H1 (cell line): ENCODE measurements at regions not wholly inside any gene's neighbourhood (a gene's known extent, or its start where the extent isn't known, plus 50 kb on each side); places are given as distances from the start of the nearest gene placed in this dataset.

Source experiments
- CTCF ChIA-PET: fragments of 300-600 bp; sonication (Branson Sonifier 250); formaldehyde crosslinking; loops from one replicate; lab custom pipeline; 2021; ENCODE audit not compliant: partially characterized antibody; lab: Charles Lee
- POLR2A ChIA-PET: fragments of 300-600 bp; sonication (Branson Sonifier 250); formaldehyde crosslinking; loops from one replicate; lab custom pipeline; 2021; ENCODE audit warnings: inconsistent platforms; ENCODE audit not compliant: partially characterized antibody; lab: Charles Lee
- DNase-seq, 2 experiments: peaks; one replicate each; pipeline versions ENCODE4 v3.0.0 to v3.0.0-alpha.2; 2010 to 2022; ENCODE audit warnings: low spot score in 2 of 2, low read depth in 1 of 2, mixed read lengths in 1 of 2
- FAIRE-seq: peaks from 2 replicates; lab custom pipeline; 2011; peaks lifted over from hg19 to GRCh38; lab: Jason Lieb, UNC
- H2AFZ ChIP-seq: 2 replicates; pipeline ENCODE4 v1.8.1; 2012; ENCODE audit warnings: low read length, inconsistent platforms
- H2AK5ac ChIP-seq: 2 replicates; pipeline ENCODE4 v1.6.1; 2013; ENCODE audit warnings: low read depth, low read length
- H2BK120ac ChIP-seq: replicated peaks from 2 replicates; pipeline ENCODE3; 2013; ENCODE audit warnings: low read depth, low read length, inconsistent platforms
- H2BK12ac ChIP-seq: 2 replicates; pipeline ENCODE4 v1.6.1; 2013; ENCODE audit warnings: low read depth, low read length
- H2BK15ac ChIP-seq: 2 replicates; pipeline ENCODE4 v1.6.1; 2013; ENCODE audit warnings: low read length
- H2BK20ac ChIP-seq: 2 replicates; pipeline ENCODE4 v1.6.1; 2013; ENCODE audit warnings: low read length
- H2BK5ac ChIP-seq: 2 replicates; pipeline ENCODE4 v1.6.1; 2013; ENCODE audit warnings: low read depth, low read length
- H3K14ac ChIP-seq: 2 replicates; pipeline ENCODE4 v1.6.1; 2013; ENCODE audit warnings: inconsistent platforms; ENCODE audit not compliant: insufficient read length
- H3K18ac ChIP-seq: 2 replicates; pipeline ENCODE4 v1.6.1; 2013; ENCODE audit warnings: low read length; ENCODE audit errors: extremely low read depth
- H3K23ac ChIP-seq: 2 replicates; pipeline ENCODE4 v1.6.1; 2013; ENCODE audit warnings: inconsistent platforms; ENCODE audit not compliant: insufficient read length
- H3K23me2 ChIP-seq: 2 replicates; pipeline ENCODE4 v1.6.1; 2013; ENCODE audit warnings: low read depth, low read length
- H3K27ac ChIP-seq: 2 replicates; pipeline ENCODE4 v1.6.1; 2011; ENCODE audit warnings: low read depth, low read length, inconsistent platforms
- H3K27me3 ChIP-seq, 4 experiments: replicated peaks in 1 of 4; 1 replicate in 1 of 4; 2 replicates in 3 of 4; pipeline versions ENCODE4 v1.6.1 to v1.8.1; 2011 to 2013; ENCODE audit warnings: low read length in 3 of 4, mild to moderate bottlenecking in 3 of 4, inconsistent platforms in 2 of 4, mixed read lengths in 2 of 4, moderate library complexity in 1 of 4; ENCODE audit not compliant: control insufficient read depth in 3 of 4, insufficient read depth in 3 of 4; ENCODE audit errors: extremely low read depth in 1 of 4
- H3K36me3 ChIP-seq, 4 experiments: 2 replicates each; pipeline versions ENCODE4 v1.6.1 to v1.8.1; 2011 to 2013; ENCODE audit warnings: mild to moderate bottlenecking in 4 of 4, low read length in 3 of 4, moderate library complexity in 2 of 4, control low read depth in 1 of 4, inconsistent platforms in 1 of 4; ENCODE audit not compliant: insufficient read depth in 4 of 4, control insufficient read depth in 2 of 4
- H3K4ac ChIP-seq: replicated peaks from 2 replicates; pipeline ENCODE3; 2013; ENCODE audit warnings: low read length, low read depth, mixed read lengths, inconsistent platforms; ENCODE audit not compliant: insufficient read length
- H3K4me1 ChIP-seq, 4 experiments: replicated peaks in 1 of 4; 1 replicate in 1 of 4; 2 replicates in 3 of 4; pipeline versions ENCODE4 v1.6.1 to v1.8.1; 2011 to 2013; ENCODE audit warnings: low read length in 3 of 4, inconsistent platforms in 2 of 4, mixed read lengths in 1 of 4; ENCODE audit not compliant: insufficient read depth in 4 of 4, control insufficient read depth in 3 of 4
- H3K4me2 ChIP-seq, 2 experiments: 2 replicates each; pipeline versions ENCODE4 v1.6.1 to v1.8.1; 2011 to 2013; ENCODE audit warnings: low read depth in 2 of 2, low read length in 2 of 2, control low read depth in 1 of 2, inconsistent platforms in 1 of 2, mild to moderate bottlenecking in 1 of 2; ENCODE audit not compliant: insufficient read depth in 1 of 2
- H3K4me3 ChIP-seq, 4 experiments: fragments of 200-600, 300-600 bp in 1 of 4; sonication (generic), shearing (Covaris generic), sonication (Bioruptor Twin) in 1 of 4; 2 replicates each; pipeline versions ENCODE4 v1.5.1 to v1.8.1; 2011 to 2016; ENCODE audit warnings: low read length in 4 of 4, low read depth in 3 of 4, control low read depth in 2 of 4, inconsistent platforms in 2 of 4, mild to moderate bottlenecking in 2 of 4, mixed read lengths in 1 of 4, moderate library complexity in 1 of 4; ENCODE audit not compliant: insufficient read depth in 2 of 4; ENCODE audit errors: extremely low read depth in 1 of 4
- H3K56ac ChIP-seq: replicated peaks from 2 replicates; pipeline ENCODE3; 2013; ENCODE audit warnings: low read depth, mild to moderate bottlenecking, mixed read lengths, low read length, inconsistent platforms; ENCODE audit not compliant: insufficient read length
- H3K79me1 ChIP-seq: 2 replicates; pipeline ENCODE4 v1.6.1; 2013; ENCODE audit warnings: low read depth, low read length, control low read depth
- H3K79me2 ChIP-seq, 2 experiments: 2 replicates each; pipeline versions ENCODE4 v1.6.1 to v1.8.1; 2012 to 2013; ENCODE audit warnings: low read length in 2 of 2, mild to moderate bottlenecking in 2 of 2, inconsistent platforms in 1 of 2; ENCODE audit not compliant: insufficient read depth in 2 of 2, control insufficient read depth in 1 of 2
- H3K9ac ChIP-seq, 4 experiments: replicated peaks in 1 of 4; 1 replicate in 1 of 4; 2 replicates in 3 of 4; pipeline versions ENCODE4 v1.6.1 to v1.8.1; 2011 to 2013; ENCODE audit warnings: low read depth in 3 of 4, low read length in 3 of 4, control low read depth in 2 of 4, mild to moderate bottlenecking in 2 of 4, moderate library complexity in 2 of 4, inconsistent platforms in 1 of 4; ENCODE audit errors: extremely low read depth in 1 of 4
- H3K9me3 ChIP-seq, 2 experiments: 2 replicates each; pipeline versions ENCODE4 v1.6.1 to v1.8.1; 2012 to 2013; ENCODE audit warnings: mild to moderate bottlenecking in 2 of 2, moderate library complexity in 2 of 2, control low read depth in 1 of 2, inconsistent platforms in 1 of 2, low read depth in 1 of 2, low read length in 1 of 2, mixed read lengths in 1 of 2; ENCODE audit not compliant: insufficient read depth in 2 of 2
- H4K20me1 ChIP-seq, 2 experiments: replicated peaks in 1 of 2; 2 replicates each; pipeline versions ENCODE3 to v1.8.1; 2011 to 2013; ENCODE audit warnings: inconsistent platforms in 2 of 2, low read length in 2 of 2, mild to moderate bottlenecking in 1 of 2; ENCODE audit not compliant: insufficient read depth in 2 of 2, control insufficient read depth in 1 of 2
- H4K5ac ChIP-seq: 2 replicates; pipeline ENCODE4 v1.6.1; 2013; ENCODE audit warnings: low read length, low read depth, mixed read lengths, inconsistent platforms; ENCODE audit not compliant: insufficient read length
- H4K8ac ChIP-seq: 2 replicates; pipeline ENCODE4 v1.8.0; 2013; ENCODE audit warnings: mild to moderate bottlenecking, moderate library complexity, low read length, inconsistent platforms; ENCODE audit not compliant: insufficient read depth; ENCODE audit errors: extremely low read depth
- H4K91ac ChIP-seq: replicated peaks from 2 replicates; pipeline ENCODE3; 2013; ENCODE audit warnings: low read length, mixed read lengths, inconsistent platforms; ENCODE audit not compliant: insufficient read length
- CBX8 ChIP-seq: fragments of 300-800, 300-1000 bp; sonication (generic); IDR thresholded peaks from 2 replicates; pipeline ENCODE4 v1.7.1; 2016; ENCODE audit warnings: low read depth, low read length, borderline replicate concordance
- EGR1 ChIP-seq: IDR thresholded peaks from 2 replicates; pipeline ENCODE4 v1.6.1; 2011; ENCODE audit warnings: low read depth, low read length, borderline replicate concordance
- NANOG ChIP-seq: IDR thresholded peaks from 2 replicates; pipeline ENCODE4 v1.6.1; 2011; ENCODE audit warnings: low read length, low read depth, mild to moderate bottlenecking, inconsistent platforms; ENCODE audit not compliant: insufficient read depth, poor library complexity, severe bottlenecking
- PHF8 ChIP-seq: fragments of 200-600 bp; sonication (generic); conservative IDR thresholded peaks from 2 replicates; pipeline ENCODE4 v1.7.1; 2012; ENCODE audit warnings: low read depth, mild to moderate bottlenecking, inconsistent platforms, low read length, moderate library complexity
- RNF2 ChIP-seq: fragments of 200-900, 300-1000 bp; sonication (generic); IDR thresholded peaks from 2 replicates; pipeline ENCODE4 v1.7.1; 2016; ENCODE audit warnings: borderline replicate concordance, low read depth, mild to moderate bottlenecking, antibody characterized with exemption, low read length; ENCODE audit not compliant: poor library complexity, severe bottlenecking; ENCODE audit errors: missing control alignments
- SP1 ChIP-seq: IDR thresholded peaks from 2 replicates; pipeline ENCODE4 v1.6.1; 2011; ENCODE audit warnings: low read depth, low read length
- SP2 ChIP-seq: IDR thresholded peaks from 2 replicates; pipeline ENCODE4 v1.6.1; 2012; ENCODE audit warnings: mild to moderate bottlenecking, low read length, inconsistent platforms
- SP4 ChIP-seq: IDR thresholded peaks from 2 replicates; pipeline ENCODE4 v1.6.1; 2012; ENCODE audit warnings: low read length, inconsistent platforms
- TBP ChIP-seq: IDR thresholded peaks from 2 replicates; pipeline ENCODE4 v1.6.1; 2011; ENCODE audit warnings: low read depth, low read length, improper control_type of control experiment
- TCF12 ChIP-seq: IDR thresholded peaks from 2 replicates; pipeline ENCODE4 v1.6.1; 2011; ENCODE audit warnings: low read depth, mild to moderate bottlenecking, low read length
- YY1 ChIP-seq: IDR thresholded peaks from 2 replicates; pipeline ENCODE4 v1.6.1; 2011; ENCODE audit warnings: low read depth, mild to moderate bottlenecking, low read length
- WGBS, 2 experiments: shearing (Covaris generic) in 1 of 2; methylation state at CpG; one replicate each; pipeline versions ENCODE4 v1.1.6 to v1.1.7; 2013 to 2015; ENCODE audit warnings: low lambda C conversion rate in 2 of 2, mixed read lengths in 2 of 2, inconsistent platforms in 1 of 2, low coverage in 1 of 2, missing lambda C conversion rate in 1 of 2; ENCODE audit not compliant: insufficient replicate concordance in 2 of 2, insufficient coverage in 1 of 2, insufficient read length in 1 of 2; ENCODE audit errors: extremely low coverage in 1 of 2, missing lambda C conversion rate in 1 of 2; 5-methylcytosine and 5-hydroxymethylcytosine counted together
- TF ChIP-seq, protein P1 (sequence below), 3 experiments: IDR thresholded peaks; 1 replicate in 2 of 3; 2 replicates in 1 of 3; pipeline versions ENCODE4 v1.5.1 to v1.6.1; 2011; ENCODE audit warnings: low read length in 3 of 3, mild to moderate bottlenecking in 3 of 3, inconsistent platforms in 2 of 3, low read depth in 1 of 3, moderate library complexity in 1 of 3; ENCODE audit not compliant: insufficient read depth in 1 of 3; ENCODE audit errors: control extremely low read depth in 1 of 3

DNA sequence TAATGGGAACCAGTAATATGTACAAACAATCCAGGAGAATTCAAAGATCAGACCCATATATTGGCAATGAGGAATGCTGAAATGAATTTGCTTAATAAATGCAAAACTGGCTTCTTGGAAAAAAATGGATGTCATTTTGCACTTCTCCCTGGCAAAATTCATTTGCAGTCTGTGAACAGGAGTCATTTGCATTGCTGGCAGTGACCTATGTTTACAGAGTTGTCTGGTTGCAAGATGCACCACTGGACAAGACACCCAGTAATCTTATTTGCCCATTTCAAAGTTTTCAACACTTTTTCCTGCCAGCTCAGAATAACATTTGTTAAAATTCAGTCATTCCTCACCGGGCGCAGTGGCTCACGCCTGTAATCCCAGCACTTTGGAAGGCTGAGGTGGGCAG is 123.5 kb upstream of the KCNAB1 start:
- no peak overlapping the region for H4K5ac ChIP-seq
- DNase-seq (no peak), FAIRE-seq (no peak)
- no peak overlapping the region for H3K4me3 ChIP-seq
- POLR2A ChIA-PET, result no interaction called here
- no peak overlapping the region for H3K23ac ChIP-seq
- WGBS, 2 experiments, result 93% methylated on average over 3 of the region's 3 CpGs; no CpG with 5 or more reads in 1 of the 2 experiments
- no peaks in the 10 kb centered on the region for H3K4me1 ChIP-seq
- H3K9ac ChIP-seq, result no peak overlapping the region
- no peak overlapping the region for H4K91ac ChIP-seq
- no peaks in the 10 kb centered on the region for H3K79me2 ChIP-seq
- H4K20me1 ChIP-seq, result no peaks in the 10 kb centered on the region
- no peak overlapping the region for H2BK120ac ChIP-seq
- no peaks in the 10 kb centered on the region for H3K23me2 ChIP-seq
- CTCF ChIA-PET, result interaction anchor here (1.0 kb wide), 1 partner anchor 152 kb away, joined by 3 read pairs; no protein-coding TSS in a partner anchor
- no peak overlapping the region for H2BK5ac ChIP-seq
- no peak overlapping the region for H2BK20ac ChIP-seq
- H3K14ac ChIP-seq, result no peak overlapping the region
- no peak overlapping the region for H2AFZ ChIP-seq
- no peaks in the 10 kb centered on the region for H3K79me1 ChIP-seq
- H4K8ac ChIP-seq, result no peak overlapping the region
- no peak overlapping the region for H3K4me2 ChIP-seq
- no peak overlapping the region for H3K4ac ChIP-seq
- no peak overlapping the region for H2BK15ac ChIP-seq
- no peaks in the 10 kb centered on the region for H3K9me3 ChIP-seq
- H2AK5ac ChIP-seq, result no peak overlapping the region
- no peak overlapping the region for H2BK12ac ChIP-seq
- H3K27me3 ChIP-seq, result no peaks in the 10 kb centered on the region
- no peaks in the 10 kb centered on the region for H3K36me3 ChIP-seq
- H3K27ac ChIP-seq, result no peak overlapping the region
- H3K56ac ChIP-seq, result no peak overlapping the region
- H3K18ac ChIP-seq, result no peak overlapping the region
- no peak for TF ChIP-seq CBX8
- no peak for TF ChIP-seq TCF12
- no peak for TF ChIP-seq PHF8
- TF ChIP-seq, protein P1, sequence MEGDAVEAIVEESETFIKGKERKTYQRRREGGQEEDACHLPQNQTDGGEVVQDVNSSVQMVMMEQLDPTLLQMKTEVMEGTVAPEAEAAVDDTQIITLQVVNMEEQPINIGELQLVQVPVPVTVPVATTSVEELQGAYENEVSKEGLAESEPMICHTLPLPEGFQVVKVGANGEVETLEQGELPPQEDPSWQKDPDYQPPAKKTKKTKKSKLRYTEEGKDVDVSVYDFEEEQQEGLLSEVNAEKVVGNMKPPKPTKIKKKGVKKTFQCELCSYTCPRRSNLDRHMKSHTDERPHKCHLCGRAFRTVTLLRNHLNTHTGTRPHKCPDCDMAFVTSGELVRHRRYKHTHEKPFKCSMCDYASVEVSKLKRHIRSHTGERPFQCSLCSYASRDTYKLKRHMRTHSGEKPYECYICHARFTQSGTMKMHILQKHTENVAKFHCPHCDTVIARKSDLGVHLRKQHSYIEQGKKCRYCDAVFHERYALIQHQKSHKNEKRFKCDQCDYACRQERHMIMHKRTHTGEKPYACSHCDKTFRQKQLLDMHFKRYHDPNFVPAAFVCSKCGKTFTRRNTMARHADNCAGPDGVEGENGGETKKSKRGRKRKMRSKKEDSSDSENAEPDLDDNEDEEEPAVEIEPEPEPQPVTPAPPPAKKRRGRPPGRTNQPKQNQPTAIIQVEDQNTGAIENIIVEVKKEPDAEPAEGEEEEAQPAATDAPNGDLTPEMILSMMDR (IDR thresholded peaks at IDR 0.05; ENCODE audit: control extremely low read depth in 1 of 3, insufficient read depth in 1 of 3, low read depth in 1 of 3, low read length in 3 of 3), result no peak
- no peak for TF ChIP-seq RNF2
- no peak for TF ChIP-seq SP1
- TF ChIP-seq NANOG, result no peak
- no peak for TF ChIP-seq TBP
- no peak for TF ChIP-seq SP2
- TF ChIP-seq EGR1, result no peak
- no peak for TF ChIP-seq SP4
- TF ChIP-seq YY1, result no peak
